CD4-positive, alpha-beta T cell treated with Interleukin-4 for 1 hour (primary cell): ENCODE measurements at regions not wholly inside any gene's neighbourhood (a gene's known extent, or its start where the extent isn't known, plus 50 kb on each side); places are given as distances from the start of the nearest gene placed in this dataset.
"Not testable (repeated sequence)": the region's sequence is repeated elsewhere in the genome, so short reads cannot be mapped to it uniquely, and the experiment has no call there.

Experiments
- DNase-seq, 2 donors: peaks; one replicate each; pipeline ENCODE4 v3.0.0-alpha.2; 2020 to 2022

GRCh38 chr3:21898316-21898715, 147.3 kb upstream of the ZNF385D start:
- no peak for DNase-seq

DNA sequence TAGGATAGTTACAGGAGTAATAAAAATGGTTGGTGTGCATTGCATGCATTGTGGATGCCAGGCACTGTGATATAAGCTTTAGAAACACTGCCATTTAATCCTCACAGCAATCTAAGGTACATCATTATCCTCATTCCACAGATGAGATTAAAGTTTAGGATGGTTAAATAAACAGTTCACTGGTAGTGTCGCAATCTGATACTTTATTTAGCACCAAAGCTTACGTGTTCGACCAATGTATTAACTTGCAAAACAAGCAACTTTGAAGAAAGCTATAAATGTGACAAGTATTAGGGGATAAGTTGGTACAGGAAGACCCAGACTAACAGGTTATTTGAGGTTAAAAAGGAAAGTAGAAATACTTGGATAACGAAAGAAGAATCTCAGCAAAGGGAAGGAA, 150.5 kb upstream of the ZNF385D start:
- no peak for DNase-seq

DNA sequence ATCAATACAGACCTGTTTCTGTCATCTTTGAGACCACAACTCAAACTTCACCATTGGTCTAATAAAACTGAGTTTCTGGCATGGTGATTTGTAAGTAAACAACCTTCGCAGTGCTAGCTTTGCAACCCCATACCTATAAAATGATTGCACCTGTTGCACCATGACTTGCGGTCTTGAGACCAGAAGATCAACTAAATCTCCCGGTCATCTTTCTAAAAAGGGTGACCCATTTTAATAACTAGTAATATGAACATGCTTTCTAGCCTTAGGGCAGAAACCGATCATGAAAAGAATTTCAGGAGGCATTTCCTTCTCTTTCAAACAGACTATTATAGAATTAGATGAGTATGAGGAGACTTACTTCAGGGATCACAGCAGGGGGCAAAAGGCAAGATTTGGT, 151.9 kb upstream of the ZNF385D start:
- no peak for DNase-seq

DNA sequence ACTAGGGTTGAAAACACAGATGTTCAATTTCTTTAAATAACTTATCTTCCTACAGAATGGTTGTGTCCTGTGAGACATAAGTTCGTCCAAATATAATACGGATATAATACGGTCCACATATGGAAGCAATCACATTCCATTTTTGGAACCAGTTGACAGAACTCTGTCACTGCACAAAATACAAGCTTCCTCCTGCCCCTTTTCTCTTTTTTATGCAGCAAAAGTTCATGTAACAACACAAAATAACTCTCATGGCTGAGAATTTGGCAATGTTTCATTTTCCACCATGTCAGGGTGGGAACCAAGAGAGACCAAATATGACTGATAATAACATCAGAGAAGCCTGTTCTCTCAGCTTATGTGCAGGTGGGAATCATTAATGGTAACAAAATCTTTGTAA, 158.1 kb upstream of the ZNF385D start:
- DNase-seq = no peak

GRCh38 chr3:21912711-21913110, 161.7 kb upstream of the ZNF385D start:
- no peak for DNase-seq

DNA sequence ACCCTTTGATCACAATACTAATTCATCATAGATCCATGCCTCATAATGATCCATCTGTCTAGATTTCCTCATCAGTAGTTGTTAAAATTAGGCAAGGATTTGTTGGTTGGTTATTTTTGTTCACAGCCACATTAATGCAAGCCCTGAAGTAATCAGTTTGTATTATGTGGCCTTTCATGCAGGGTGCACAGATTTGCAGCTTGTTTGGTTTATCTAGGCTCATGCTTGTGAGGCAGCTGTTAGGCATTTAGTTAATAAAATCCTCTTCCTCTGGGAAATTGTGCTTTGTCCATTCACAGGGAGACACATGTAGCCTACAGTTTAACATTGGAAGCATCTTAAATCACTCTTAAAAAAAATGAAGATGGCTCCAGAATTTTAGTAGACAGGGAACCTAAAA, 162.8 kb upstream of the ZNF385D start:
- no peak for DNase-seq

DNA sequence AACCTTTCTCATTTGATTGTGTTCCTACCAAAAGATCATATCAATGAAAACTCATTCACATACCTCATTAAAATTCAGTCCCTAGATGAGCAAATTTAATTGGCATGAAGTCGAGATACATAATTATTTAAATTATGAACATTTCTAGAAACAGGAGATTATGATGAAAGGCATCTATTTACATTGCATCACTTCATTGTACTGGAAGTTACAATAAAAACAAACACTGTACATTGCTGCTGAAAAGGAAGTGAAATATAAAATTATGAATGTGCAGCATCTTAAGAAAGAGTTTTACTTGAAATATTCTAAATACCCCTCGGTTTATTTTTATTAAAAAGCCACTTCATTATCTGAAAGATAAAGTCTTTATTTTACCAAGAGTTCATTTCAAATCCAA, 163.4 kb upstream of the ZNF385D start:
- DNase-seq = no peak

DNA sequence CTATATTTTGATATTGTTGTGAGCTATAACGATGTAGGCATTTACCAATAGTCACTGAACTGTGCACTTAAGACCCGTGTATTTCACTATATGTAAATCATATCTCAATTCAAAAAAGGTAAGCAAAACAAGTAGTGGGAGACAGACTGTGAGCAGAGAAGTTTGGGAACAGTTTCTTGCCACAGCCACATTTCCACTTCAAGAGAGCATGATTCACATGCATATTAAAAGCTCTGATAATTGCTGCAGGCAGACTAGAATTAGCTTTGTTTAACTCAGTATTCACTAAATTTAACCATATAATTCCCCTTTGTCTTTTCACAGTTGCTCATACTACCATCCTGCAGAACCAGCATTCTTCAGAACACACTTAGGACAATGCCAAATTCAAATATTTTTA, 168.4 kb upstream of the ZNF385D start:
- no peak for DNase-seq

DNA sequence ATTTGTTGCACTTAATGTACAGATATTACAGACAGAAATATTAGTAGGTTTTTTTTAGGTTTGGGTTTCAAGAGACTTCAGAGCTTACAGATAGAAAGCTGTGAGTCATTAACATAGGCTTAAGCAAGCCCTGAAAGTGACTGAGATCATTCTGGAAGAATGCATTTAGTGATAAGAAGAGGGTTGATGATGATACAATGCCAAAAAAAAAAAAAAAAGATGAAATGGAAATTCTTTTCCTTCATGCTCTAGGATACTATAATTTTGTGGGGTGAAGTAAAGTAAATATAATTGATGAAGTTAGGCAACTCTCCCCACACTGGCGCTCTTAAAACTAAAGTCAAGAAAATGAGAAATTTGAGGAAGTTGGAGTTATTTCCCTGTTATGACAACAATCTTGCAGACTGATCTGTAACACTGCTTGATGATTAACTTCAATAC, 169.4 kb upstream of the ZNF385D start:
- no peak for DNase-seq

DNA sequence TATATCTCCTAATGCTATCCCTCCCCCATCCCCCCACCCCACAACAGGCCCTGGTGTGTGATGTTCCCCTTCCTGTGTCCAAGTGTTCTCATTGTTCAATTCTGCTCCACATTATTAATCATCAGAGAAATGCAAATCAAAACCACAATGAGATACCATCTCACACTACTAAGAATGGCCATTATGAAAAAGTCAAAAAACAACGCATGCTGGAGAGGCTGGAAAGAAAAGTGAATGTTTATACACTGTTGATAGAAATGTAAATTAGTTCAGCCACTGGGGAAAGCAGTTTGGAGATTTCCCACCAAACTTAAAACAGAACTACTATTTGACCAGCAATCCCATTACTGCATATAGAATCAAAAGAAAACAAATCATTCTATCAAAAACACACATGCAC, 172.1 kb upstream of the ZNF385D start:
- not testable (repeated sequence) for DNase-seq

- no peak for DNase-seq
Observed at GRCh38 chr3:21927261-21927660, 176.3 kb upstream of the ZNF385D start.

DNA sequence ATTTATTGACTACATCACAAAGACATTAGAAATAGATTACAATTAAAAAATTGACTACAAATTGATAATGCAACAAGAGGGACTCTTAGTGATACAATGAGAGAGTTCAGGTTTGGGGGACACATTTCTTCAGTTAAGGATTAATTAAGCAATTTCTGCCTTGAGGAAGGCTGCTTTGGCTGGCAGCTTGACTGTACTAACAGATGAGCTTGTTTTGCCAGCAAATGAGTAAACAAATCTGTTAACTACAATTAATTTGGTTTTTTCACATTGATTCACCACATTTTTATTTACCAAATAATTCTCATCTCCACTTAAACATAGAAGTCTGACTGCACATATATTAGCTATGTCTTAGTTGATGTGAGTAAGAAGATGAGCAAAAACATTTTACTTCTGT, 183.6 kb upstream of the ZNF385D start:
- DNase-seq = no peak

DNA sequence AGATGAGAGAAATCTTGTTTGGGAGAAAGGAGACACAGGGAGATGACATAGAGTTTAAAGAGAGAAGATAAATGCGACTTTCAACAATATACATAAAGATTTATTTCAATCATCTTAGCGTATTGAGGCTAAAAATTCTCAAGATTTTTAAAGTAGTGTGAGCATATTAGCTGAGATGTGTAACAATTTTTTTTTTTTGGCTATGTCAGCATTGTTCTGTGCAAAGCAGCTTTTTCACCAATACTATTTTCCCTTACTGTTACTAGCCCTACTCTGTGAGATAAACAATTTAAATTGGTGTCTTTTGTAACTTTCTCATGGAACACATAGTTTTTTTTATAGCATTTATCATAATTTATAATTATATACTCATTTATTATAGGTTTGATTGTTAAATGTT, 185.2 kb upstream of the ZNF385D start:
- no peak for DNase-seq

- DNase-seq = no peak
Observed at GRCh38 chr3:21938267-21938681, 187.3 kb upstream of the ZNF385D start.

GRCh38 chr3:21942328-21942727, 191.3 kb upstream of the ZNF385D start:
- DNase-seq = no peak

- DNase-seq = no peak
Observed at GRCh38 chr3:21944251-21944650, 193.2 kb upstream of the ZNF385D start.

GRCh38 chr3:21952856-21953255, 201.8 kb upstream of the ZNF385D start:
- DNase-seq = no peak

GRCh38 chr3:21954709-21955108, 203.7 kb upstream of the ZNF385D start:
- DNase-seq = no peak

DNA sequence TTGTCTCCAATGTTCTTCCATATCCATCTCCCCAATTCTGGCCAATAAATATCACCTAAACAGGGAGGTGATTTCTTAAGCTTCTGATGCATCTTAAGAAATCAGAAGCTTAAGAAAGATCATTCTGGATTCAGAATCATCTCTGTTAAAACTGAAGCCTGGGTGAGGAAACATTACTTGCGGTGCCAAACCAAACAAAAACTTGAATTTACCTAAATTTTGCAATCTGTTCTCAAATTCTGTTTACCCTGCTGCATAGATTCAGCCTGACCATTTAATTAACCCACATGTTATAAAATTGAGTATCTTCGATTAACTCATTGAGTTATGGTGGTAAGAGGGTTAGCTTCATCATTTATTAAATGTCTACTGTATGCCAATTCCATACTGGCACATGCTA, 204.4 kb upstream of the ZNF385D start:
- no peak for DNase-seq

DNA sequence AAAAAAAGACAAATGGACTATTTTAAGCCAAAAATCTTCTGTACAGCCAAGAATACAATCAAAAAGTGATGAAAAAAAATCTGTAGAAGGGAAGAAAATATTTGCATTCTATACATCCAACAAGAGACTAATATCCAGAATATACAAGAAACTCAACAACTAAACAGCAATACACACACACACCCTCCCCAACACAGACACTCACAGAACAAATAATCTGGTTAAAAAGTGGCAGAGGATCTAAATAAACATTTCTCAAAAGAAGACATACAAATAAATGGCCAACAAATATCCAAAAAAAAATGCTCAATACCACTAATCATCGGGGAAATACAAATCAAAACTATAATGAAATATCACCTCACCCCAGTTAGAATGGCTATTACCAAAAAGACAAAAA, 209.0 kb upstream of the ZNF385D start:
- DNase-seq = no peak

GRCh38 chr3:21962456-21962855, 211.4 kb upstream of the ZNF385D start:
- no peak for DNase-seq

GRCh38 chr3:21966457-21966856, 215.4 kb upstream of the ZNF385D start:
- not testable (repeated sequence) for DNase-seq

GRCh38 chr3:21979706-21980105, 228.7 kb upstream of the ZNF385D start:
- no peak for DNase-seq

DNA sequence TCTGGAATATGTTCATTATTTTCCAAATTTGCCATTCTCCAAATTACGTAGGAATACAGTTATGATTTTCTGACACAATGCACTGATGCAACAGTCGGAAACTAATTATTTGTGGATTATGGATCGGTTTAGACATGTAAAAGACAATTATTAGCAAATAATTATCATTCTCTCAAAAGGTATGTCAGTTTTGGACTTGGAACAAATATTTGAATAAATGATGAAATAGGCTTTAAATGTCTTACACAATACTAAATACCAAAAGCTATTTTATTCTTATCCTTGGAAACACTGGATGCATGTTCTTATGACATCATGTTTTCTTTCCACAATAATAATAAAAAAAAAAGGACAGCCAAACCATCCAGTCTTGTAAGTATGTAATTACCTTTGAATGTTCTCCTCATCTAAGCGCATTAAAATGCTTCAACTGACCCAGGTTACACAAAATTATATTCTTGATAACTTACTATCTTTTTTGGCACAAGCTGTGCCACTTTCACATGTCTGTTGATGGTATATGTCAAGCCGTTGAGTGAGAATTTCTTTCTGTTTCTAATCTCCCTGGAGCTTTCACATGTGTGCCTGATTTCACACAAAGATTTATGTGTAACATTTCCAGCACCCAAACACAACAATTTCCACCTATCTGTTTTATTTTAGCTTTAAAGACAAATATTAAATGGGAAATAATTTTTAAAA, 238.5 kb upstream of the ZNF385D start:
- no peak for DNase-seq

DNA sequence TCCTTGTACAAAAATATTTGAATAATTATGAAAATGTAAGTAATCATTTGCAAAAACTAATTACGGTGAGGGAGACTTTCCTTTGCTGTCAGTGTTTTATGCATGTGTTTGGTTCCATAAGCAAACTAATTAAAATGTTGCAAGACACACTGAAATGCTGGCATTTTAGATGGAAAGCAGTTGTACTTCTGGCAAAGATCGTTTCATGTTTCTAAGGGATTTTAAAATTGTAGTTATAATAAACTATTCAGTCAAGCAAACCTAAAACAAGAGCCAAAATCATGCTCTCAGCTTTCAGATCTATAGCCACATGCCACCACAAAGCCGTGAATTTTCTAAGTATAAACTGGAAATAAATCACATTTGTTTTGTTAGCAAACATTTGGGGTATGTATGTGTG, 240.1 kb upstream of the ZNF385D start:
- DNase-seq = no peak
